HL-60 (cell line): ENCODE measurements at regions not wholly inside any gene's neighbourhood (a gene's known extent, or its start where the extent isn't known, plus 50 kb on each side); places are given as distances from the start of the nearest gene placed in this dataset.
"Not testable (repeated sequence)": the region's sequence is repeated elsewhere in the genome, so short reads cannot be mapped to it uniquely, and the experiment has no call there.

ENCODE experiments used
- DNase-seq, 2 experiments: peaks; one replicate each; pipeline ENCODE4 v3.0.0-alpha.2; 2010 to 2020; ENCODE audit warnings: low read depth in 1 of 2, low spot score in 1 of 2
- H3K27ac ChIP-seq: fragments of 250-450 bp; sonication (Bioruptor Pico); replicated peaks from 2 replicates; pipeline ENCODE4 v1.5.1; 2020; ENCODE audit warnings: mild to moderate bottlenecking, moderate library complexity
- H3K27me3 ChIP-seq: fragments of 250-450 bp; sonication (Bioruptor Pico); 2 replicates; pipeline ENCODE4 v1.5.1; 2021; ENCODE audit warnings: mild to moderate bottlenecking, moderate library complexity; ENCODE audit not compliant: insufficient read depth, poor library complexity, severe bottlenecking
- H3K4me3 ChIP-seq: replicated peaks from 2 replicates; pipeline ENCODE4 v1.5.1; 2011; ENCODE audit warnings: mild to moderate bottlenecking, control low read depth, low read length; ENCODE audit not compliant: insufficient read depth
- CTCF ChIP-seq: IDR thresholded peaks from one replicate; pipeline ENCODE4 v1.5.1; 2011; ENCODE audit warnings: low read length, control low read depth, inconsistent platforms; ENCODE audit not compliant: insufficient read depth
- GABPA ChIP-seq: IDR thresholded peaks from 2 replicates; pipeline ENCODE4 v1.6.1; 2012; ENCODE audit warnings: low read depth
- POLR2AphosphoS5 ChIP-seq: IDR thresholded peaks from 2 replicates; pipeline ENCODE4 v1.6.1; 2012; ENCODE audit warnings: low read depth
- REST ChIP-seq: IDR thresholded peaks from 2 replicates; pipeline ENCODE4 v1.6.1; 2012; ENCODE audit warnings: low read depth; ENCODE audit not compliant: insufficient replicate concordance
- SPI1 ChIP-seq: IDR thresholded peaks from 2 replicates; pipeline ENCODE4 v1.6.1; 2012; ENCODE audit warnings: low read depth, mild to moderate bottlenecking, borderline replicate concordance

DNA sequence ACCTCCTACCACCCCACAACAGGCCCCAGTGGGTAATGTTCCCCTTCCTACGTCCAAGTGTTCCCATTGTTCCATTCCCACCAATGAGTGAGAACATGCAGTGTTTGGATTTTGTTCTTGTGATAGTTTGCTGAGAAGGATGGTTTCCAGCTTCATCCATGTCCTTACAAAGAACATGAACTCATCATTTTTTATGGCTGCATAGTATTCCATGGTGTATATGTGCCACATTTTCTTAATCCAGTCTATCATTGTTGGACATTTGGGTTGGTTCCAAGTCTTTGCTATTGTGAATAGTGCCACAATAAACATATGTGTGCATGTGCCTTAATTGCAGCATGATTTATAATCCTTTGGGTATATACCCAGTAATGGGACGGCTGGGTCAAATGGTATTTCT lies 81.6 kb downstream of the P2RY10 start:
- not testable (repeated sequence) for DNase-seq, H3K27me3 ChIP-seq, H3K4me3 ChIP-seq, H3K27ac ChIP-seq

DNA sequence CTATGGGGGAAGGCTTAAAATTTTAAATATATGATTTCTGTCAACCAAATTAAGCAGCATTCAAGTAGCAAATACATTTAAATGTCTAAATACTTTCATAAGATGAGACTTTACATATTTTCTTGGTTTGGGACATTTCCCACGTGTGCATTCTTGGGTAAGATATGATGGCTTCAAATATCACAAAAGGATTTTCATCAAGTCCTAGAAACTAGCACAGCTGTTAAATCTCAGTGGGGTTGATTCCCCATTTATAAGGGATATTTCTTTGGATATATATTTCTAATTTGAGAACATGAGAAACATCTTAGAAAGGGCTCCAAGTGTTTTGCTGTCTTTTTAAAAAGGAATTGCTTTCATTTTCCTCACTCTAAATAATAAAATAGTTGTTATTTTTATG lies 90.2 kb downstream of the P2RY10 start:
- Histone ChIP-seq H3K27me3 (no peaks in the 10 kb centered on the region), H3K27ac (peak overlapping the region; percentile 31; the same call in 1 of the 2 replicates), H3K4me3 (no peak overlapping the region)
- DNase-seq, result no peak
- TF ChIP-seq REST, result no peak
- no peak for TF ChIP-seq POLR2AphosphoS5
- TF ChIP-seq CTCF, result no peak
- no peak for TF ChIP-seq SPI1
- TF ChIP-seq GABPA, result no peak

DNA sequence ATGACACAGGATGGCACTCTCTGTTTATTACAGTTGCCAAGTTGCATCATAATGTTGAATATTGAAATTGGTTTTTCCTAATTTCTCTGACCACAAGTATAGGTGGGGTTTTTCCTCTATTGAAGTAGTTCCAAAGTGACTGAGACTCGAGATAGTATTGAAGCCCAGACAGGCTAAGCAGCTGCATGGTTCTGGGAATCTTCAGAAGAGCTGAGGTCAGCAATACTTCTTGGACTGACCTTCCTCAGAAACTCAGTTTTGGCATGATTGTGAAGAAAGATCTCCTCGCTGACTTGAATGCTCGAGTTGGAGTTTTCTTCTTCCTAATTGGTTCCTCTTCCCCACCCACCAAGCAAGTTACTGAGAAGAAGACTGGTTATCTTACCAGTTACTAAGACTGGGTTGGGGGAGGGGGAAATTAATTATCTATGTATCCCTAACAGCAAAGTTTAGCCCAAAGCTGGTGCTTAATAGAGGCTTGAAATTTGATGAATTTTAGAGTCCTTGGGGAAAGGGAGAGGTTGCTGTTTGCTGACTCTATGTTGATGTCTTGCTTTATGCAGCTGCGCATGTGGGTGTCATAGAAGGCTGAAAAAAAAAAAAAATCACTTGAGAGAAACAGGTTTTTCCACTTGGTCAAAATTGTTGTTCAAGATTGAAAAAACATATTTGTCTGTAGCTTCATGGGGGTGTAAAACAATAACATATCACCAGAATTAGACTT lies 91.1 kb downstream of the P2RY10 start:
- peak in 1 of 2 experiments; percentile 16 for DNase-seq
- no peak overlapping the region for H3K4me3 ChIP-seq
- H3K27me3 ChIP-seq, result no peaks in the 10 kb centered on the region
- TF ChIP-seq SPI1 (no peak), REST (no peak), GABPA (no peak), CTCF (no peak), POLR2AphosphoS5 (no peak)
- H3K27ac ChIP-seq, result peak overlapping the region; percentile 31

- Histone ChIP-seq H3K27me3 (no peaks in the 10 kb centered on the region), H3K4me3 (no peak overlapping the region), H3K27ac (peak overlapping the region; percentile 42)
- TF ChIP-seq SPI1 (peak; percentile 90), GABPA (no peak), POLR2AphosphoS5 (no peak)
- peak in 1 of 2 experiments; percentile 74 for DNase-seq
Measured at GRCh38 chrX:79065696-79066095, 78.8 kb upstream of the GPR174 start.

DNA sequence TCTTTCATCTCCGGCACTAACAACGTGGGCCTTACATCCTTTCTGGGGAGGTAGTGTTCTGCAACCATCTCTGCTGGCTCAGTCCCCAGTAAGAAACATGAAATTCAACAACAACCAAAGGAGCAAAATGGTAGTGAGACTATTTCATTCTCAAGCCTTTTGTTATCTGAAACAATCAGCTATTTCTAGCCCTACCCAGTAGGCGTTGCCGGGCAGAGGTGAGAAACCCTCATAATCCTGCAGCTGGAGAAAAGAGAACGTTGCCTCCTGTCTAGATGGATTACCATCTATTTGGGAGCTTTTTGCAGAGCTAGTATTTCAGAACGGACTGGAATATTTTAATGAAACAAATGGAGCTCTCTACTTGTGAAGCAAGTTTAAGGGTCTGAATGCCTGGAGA lies 66.4 kb upstream of the GPR174 start:
- Histone ChIP-seq H3K27ac (no peak overlapping the region), H3K4me3 (no peak overlapping the region), H3K27me3 (no peaks in the 10 kb centered on the region)
- TF ChIP-seq GABPA (no peak), CTCF (no peak), REST (no peak), SPI1 (no peak), POLR2AphosphoS5 (no peak)
- no peak for DNase-seq
